ENCODE measurements at regions not wholly inside any gene's neighbourhood (a gene's known extent, or its start where the extent isn't known, plus 50 kb on each side); places are given as distances from the start of the nearest gene placed in this dataset.

GRCh38 chr22:26933105-26933590 is 275.8 kb downstream of the MIAT start:
- TF ChIP-seq CTCF (IDR thresholded peaks at IDR 0.05; ENCODE audit: low read length) (no peak), EZH2phosphoT487 (IDR thresholded peaks at IDR 0.05; ENCODE audit: low read length) (no peak), EZH2 (optimal IDR thresholded peaks at IDR 0.05; ENCODE audit: low read depth, low read length) (no peak)

Data from MM.1S (cell line).